Esophagus (tissue), 2 donors: ENCODE measurements at regions not wholly inside any gene's neighbourhood (a gene's known extent, or its start where the extent isn't known, plus 50 kb on each side); places are given as distances from the start of the nearest gene placed in this dataset.

Experiments used
- H3K27ac ChIP-seq, 2 donors: one replicate each; pipeline ENCODE4 v1.5.1; 2013; ENCODE audit warnings: low read depth in 2 of 2, mild to moderate bottlenecking in 2 of 2, inconsistent platforms in 1 of 2, low read length in 1 of 2, moderate library complexity in 1 of 2
- H3K27me3 ChIP-seq, 2 donors: one replicate each; pipeline ENCODE4 v1.6.1; 2013; ENCODE audit warnings: low read length in 2 of 2, control low read depth in 1 of 2, mild to moderate bottlenecking in 1 of 2; ENCODE audit not compliant: insufficient read depth in 2 of 2, control insufficient read depth in 1 of 2
- H3K36me3 ChIP-seq, 2 donors: one replicate each; pipeline ENCODE4 v1.6.1; 2013; ENCODE audit warnings: low read length in 1 of 2; ENCODE audit not compliant: control insufficient read depth in 2 of 2, insufficient read depth in 2 of 2
- H3K4me1 ChIP-seq, 2 donors: one replicate each; pipeline ENCODE4 v1.6.1; 2013; ENCODE audit warnings: low read length in 1 of 2; ENCODE audit not compliant: control insufficient read depth in 2 of 2, insufficient read depth in 2 of 2
- H3K4me3 ChIP-seq, 2 donors: one replicate each; pipeline ENCODE4 v1.5.1; 2013; ENCODE audit warnings: low read length in 2 of 2, mild to moderate bottlenecking in 2 of 2, low read depth in 1 of 2, moderate library complexity in 1 of 2
- H3K9me3 ChIP-seq, 2 donors: one replicate each; pipeline ENCODE4 v1.6.1; 2013; ENCODE audit warnings: mild to moderate bottlenecking in 2 of 2, low read depth in 1 of 2, low read length in 1 of 2, moderate library complexity in 1 of 2; ENCODE audit not compliant: control insufficient read depth in 2 of 2, insufficient read depth in 1 of 2
- WGBS, 2 donors: extraction: QIAGEN DNeasy Blood & Tissue Kit; methylation state at CpG; one replicate each; pipeline ENCODE4 v1.1.7; 2013; 5-methylcytosine and 5-hydroxymethylcytosine counted together
- donor health status: healthy with polysubstance abuse.
- donor health status: Bipolar disorder and iron deficiency.

- Histone ChIP-seq H3K4me1 (no peaks in the 10 kb centered on the region), H3K27me3 (no peaks in the 10 kb centered on the region), H3K27ac (no peak overlapping the region), H3K36me3 (no peaks in the 10 kb centered on the region), H3K4me3 (no peak overlapping the region), H3K9me3 (no peaks in the 10 kb centered on the region)
- 80 to 88% methylated on average over 1 of the region's 1 CpG for WGBS, 2 donors
These were observed 241.3 kb downstream of the PRDM2 start for GRCh38 chr1:13941315-13941714.

GRCh38 chr1:13943055-13943454 is 243.1 kb downstream of the PRDM2 start:
- H3K4me1 ChIP-seq: no peaks in the 10 kb centered on the region
- no peaks in the 10 kb centered on the region for H3K36me3 ChIP-seq
- no peaks in the 10 kb centered on the region for H3K27me3 ChIP-seq
- H3K27ac ChIP-seq: no peak overlapping the region
- no peaks in the 10 kb centered on the region for H3K9me3 ChIP-seq
- H3K4me3 ChIP-seq: no peak overlapping the region

GRCh38 chr1:13945856-13946255 is 245.9 kb downstream of the PRDM2 start:
- no peaks in the 10 kb centered on the region for H3K27me3 ChIP-seq
- H3K9me3 ChIP-seq: no peaks in the 10 kb centered on the region
- H3K4me1 ChIP-seq: no peaks in the 10 kb centered on the region
- 85% methylated on average over 2 of the region's 2 CpGs for WGBS, 2 donors
- no peaks in the 10 kb centered on the region for H3K36me3 ChIP-seq
- no peak overlapping the region for H3K27ac ChIP-seq
- no peak overlapping the region for H3K4me3 ChIP-seq

- no peak overlapping the region for H3K27ac ChIP-seq
- 94 to 95% methylated on average over 7 of the region's 7 CpGs for WGBS, 2 donors
These were observed 247.7 kb downstream of the PRDM2 start for GRCh38 chr1:13947658-13948057.

GRCh38 chr1:13948396-13948795 is 248.4 kb downstream of the PRDM2 start:
- Histone ChIP-seq H3K4me1 (no peaks in the 10 kb centered on the region), H3K9me3 (no peaks in the 10 kb centered on the region), H3K4me3 (no peak overlapping the region), H3K27me3 (no peaks in the 10 kb centered on the region), H3K36me3 (no peaks in the 10 kb centered on the region), H3K27ac (peak overlapping the region in 1 of 2 donors; percentile 4)
- 70 to 87% methylated on average over 5 of the region's 5 CpGs for WGBS, 2 donors

More at GRCh38 chr1:13947658-13948057, 247.7 kb downstream of the PRDM2 start:
- no peak overlapping the region for H3K4me3 ChIP-seq
- H3K36me3 ChIP-seq: no peaks in the 10 kb centered on the region
- H3K4me1 ChIP-seq: no peaks in the 10 kb centered on the region
- no peaks in the 10 kb centered on the region for H3K27me3 ChIP-seq
- no peaks in the 10 kb centered on the region for H3K9me3 ChIP-seq

- Histone ChIP-seq H3K36me3 (no peaks in the 10 kb centered on the region), H3K27ac (no peak overlapping the region), H3K4me3 (no peak overlapping the region), H3K27me3 (no peaks in the 10 kb centered on the region), H3K4me1 (no peaks in the 10 kb centered on the region), H3K9me3 (no peaks in the 10 kb centered on the region)
- 56 to 61% methylated on average over 6 of the region's 6 CpGs for WGBS, 2 donors
These were observed 249.0 kb downstream of the PRDM2 start for GRCh38 chr1:13948888-13949391.

GRCh38 chr1:13949546-13949945 is 249.6 kb downstream of the PRDM2 start:
- Histone ChIP-seq H3K4me3 (no peak overlapping the region), H3K9me3 (no peaks in the 10 kb centered on the region), H3K27ac (peak overlapping the region in 1 of 2 donors; percentile 45), H3K27me3 (no peaks in the 10 kb centered on the region), H3K36me3 (no peaks in the 10 kb centered on the region), H3K4me1 (no peaks in the 10 kb centered on the region)
- 83 to 85% methylated on average over 4 of the region's 4 CpGs for WGBS, 2 donors

- WGBS, 2 donors: 58 to 64% methylated on average over 7 of the region's 7 CpGs
- Histone ChIP-seq H3K36me3 (no peaks in the 10 kb centered on the region), H3K4me1 (no peaks in the 10 kb centered on the region), H3K4me3 (no peak overlapping the region), H3K27me3 (no peaks in the 10 kb centered on the region), H3K9me3 (no peaks in the 10 kb centered on the region), H3K27ac (no peak overlapping the region)
These were observed 250.6 kb downstream of the PRDM2 start for GRCh38 chr1:13950637-13951036.

GRCh38 chr1:13951793-13952751 is 252.1 kb downstream of the PRDM2 start:
- Histone ChIP-seq H3K27ac (peak overlapping the region in 1 of 2 donors; percentile 13), H3K36me3 (no peaks in the 10 kb centered on the region)
- 59 to 66% methylated on average over 4 of the region's 4 CpGs for WGBS, 2 donors

GRCh38 chr1:13952985-13953384 is 253.0 kb downstream of the PRDM2 start:
- Histone ChIP-seq H3K27me3 (no peaks in the 10 kb centered on the region), H3K36me3 (no peaks in the 10 kb centered on the region), H3K4me3 (no peak overlapping the region), H3K9me3 (no peaks in the 10 kb centered on the region), H3K27ac (no peak overlapping the region), H3K4me1 (no peaks in the 10 kb centered on the region)
- WGBS, 2 donors: 69 to 75% methylated on average over 5 of the region's 5 CpGs

More at GRCh38 chr1:13951793-13952751, 252.1 kb downstream of the PRDM2 start:
- Histone ChIP-seq H3K9me3 (no peaks in the 10 kb centered on the region), H3K4me1 (no peaks in the 10 kb centered on the region), H3K27me3 (no peaks in the 10 kb centered on the region), H3K4me3 (no peak overlapping the region)
